ENCODE measurements at regions not wholly inside any gene's neighbourhood (a gene's known extent, or its start where the extent isn't known, plus 50 kb on each side); places are given as distances from the start of the nearest gene placed in this dataset.

DNA sequence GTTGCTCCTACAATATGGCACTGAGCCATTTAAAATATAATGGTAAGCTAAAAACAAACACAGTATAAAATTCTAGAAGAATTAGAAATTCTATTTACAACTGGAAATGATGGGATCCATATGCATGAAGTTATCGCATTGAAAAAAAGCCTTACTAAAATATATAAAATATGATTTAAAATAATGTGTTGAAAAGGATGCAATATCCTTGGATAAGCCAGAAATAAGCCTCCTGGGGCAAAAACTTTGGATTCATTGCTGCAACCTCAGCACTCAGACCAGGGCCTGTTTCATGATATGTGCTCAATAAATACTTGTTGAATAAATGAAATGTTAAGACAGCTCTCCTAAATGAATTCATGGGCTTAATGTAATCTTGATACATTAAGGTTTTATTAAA is 170.2 kb downstream of the SEM1 start:
- H3K27me3 ChIP-seq = no peaks in the 10 kb centered on the region
- H3K4me3 ChIP-seq = no peak overlapping the region
- no peaks in the 10 kb centered on the region for H3K36me3 ChIP-seq
- H3K4me1 ChIP-seq = no peaks in the 10 kb centered on the region
- H3K9me3 ChIP-seq = no peaks in the 10 kb centered on the region
- H3K27ac ChIP-seq = no peak overlapping the region
- TF ChIP-seq CTCF (IDR thresholded peaks at IDR 0.05) (no peak), POLR2A (IDR thresholded peaks at IDR 0.05) (no peak)
- no peak for DNase-seq

- Histone ChIP-seq H3K4me1 (no peaks in the 10 kb centered on the region), H3K9me3 (no peaks in the 10 kb centered on the region), H3K27me3 (no peaks in the 10 kb centered on the region), H3K4me3 (no peak overlapping the region), H3K27ac (no peak overlapping the region), H3K36me3 (no peaks in the 10 kb centered on the region)
- no peak for DNase-seq
- no peak for TF ChIP-seq POLR2A (IDR thresholded peaks at IDR 0.05)
- no peak for TF ChIP-seq CTCF (IDR thresholded peaks at IDR 0.05)
Measured at GRCh38 chr7:96538632-96539031, 171.0 kb downstream of the SEM1 start.

GRCh38 chr7:96534221-96534620 is 175.4 kb downstream of the SEM1 start:
- no peak for TF ChIP-seq CTCF (IDR thresholded peaks at IDR 0.05)
- TF ChIP-seq POLR2A (IDR thresholded peaks at IDR 0.05) = no peak
- no peak overlapping the region for H3K27ac ChIP-seq
- no peaks in the 10 kb centered on the region for H3K4me1 ChIP-seq
- no peaks in the 10 kb centered on the region for H3K36me3 ChIP-seq
- H3K27me3 ChIP-seq = no peaks in the 10 kb centered on the region
- H3K9me3 ChIP-seq = no peaks in the 10 kb centered on the region
- no peak for DNase-seq
- H3K4me3 ChIP-seq = no peak overlapping the region

DNA sequence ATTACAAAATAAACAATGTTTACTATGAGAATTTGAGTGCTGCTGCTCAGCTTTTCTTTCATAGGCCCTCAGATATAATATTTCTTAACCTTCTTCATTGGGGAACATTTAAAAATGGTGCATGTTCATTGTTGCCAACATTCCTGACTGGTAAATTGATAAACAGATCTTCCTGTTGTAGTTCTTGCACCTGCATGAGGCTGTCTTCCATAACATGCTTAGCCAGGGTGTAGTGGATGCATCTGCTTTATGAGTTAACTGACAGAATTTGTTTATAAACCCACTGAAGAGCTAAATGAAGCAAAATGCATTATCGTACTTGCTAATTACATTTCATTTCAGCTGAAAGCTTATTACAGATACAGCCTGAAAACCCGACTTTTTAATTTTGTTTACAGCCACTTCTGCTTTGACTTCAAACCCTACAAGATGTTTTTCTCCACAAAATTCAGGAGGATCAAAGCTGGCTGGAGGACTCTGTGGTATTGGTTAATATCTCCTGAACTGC is 177.2 kb downstream of the SEM1 start:
- Histone ChIP-seq H3K4me1 (no peaks in the 10 kb centered on the region), H3K27me3 (no peaks in the 10 kb centered on the region), H3K4me3 (no peak overlapping the region), H3K9me3 (no peaks in the 10 kb centered on the region), H3K27ac (no peak overlapping the region), H3K36me3 (no peaks in the 10 kb centered on the region)
- no peak for DNase-seq
- TF ChIP-seq CTCF (IDR thresholded peaks at IDR 0.05) = no peak
- no peak for TF ChIP-seq POLR2A (IDR thresholded peaks at IDR 0.05)

- no peaks in the 10 kb centered on the region for H3K27me3 ChIP-seq
- no peak for TF ChIP-seq CTCF (IDR thresholded peaks at IDR 0.05)
- no peak for TF ChIP-seq POLR2A (IDR thresholded peaks at IDR 0.05)
- H3K4me3 ChIP-seq = no peak overlapping the region
- no peak overlapping the region for H3K27ac ChIP-seq
- H3K36me3 ChIP-seq = no peaks in the 10 kb centered on the region
- no peaks in the 10 kb centered on the region for H3K9me3 ChIP-seq
- DNase-seq = no peak
- H3K4me1 ChIP-seq = no peaks in the 10 kb centered on the region
Measured at GRCh38 chr7:96531331-96531730, 178.3 kb downstream of the SEM1 start.

GRCh38 chr7:96530786-96531185 is 178.9 kb downstream of the SEM1 start:
- H3K9me3 ChIP-seq = no peaks in the 10 kb centered on the region
- no peaks in the 10 kb centered on the region for H3K27me3 ChIP-seq
- H3K27ac ChIP-seq = no peak overlapping the region
- DNase-seq = no peak
- H3K4me3 ChIP-seq = no peak overlapping the region
- no peaks in the 10 kb centered on the region for H3K36me3 ChIP-seq
- TF ChIP-seq CTCF (IDR thresholded peaks at IDR 0.05) = no peak
- no peak for TF ChIP-seq POLR2A (IDR thresholded peaks at IDR 0.05)
- no peaks in the 10 kb centered on the region for H3K4me1 ChIP-seq

Data from Peyer's patch (tissue), 4 donors.